ENCODE measurements at regions not wholly inside any gene's neighbourhood (a gene's known extent, or its start where the extent isn't known, plus 50 kb on each side); places are given as distances from the start of the nearest gene placed in this dataset.

DNA sequence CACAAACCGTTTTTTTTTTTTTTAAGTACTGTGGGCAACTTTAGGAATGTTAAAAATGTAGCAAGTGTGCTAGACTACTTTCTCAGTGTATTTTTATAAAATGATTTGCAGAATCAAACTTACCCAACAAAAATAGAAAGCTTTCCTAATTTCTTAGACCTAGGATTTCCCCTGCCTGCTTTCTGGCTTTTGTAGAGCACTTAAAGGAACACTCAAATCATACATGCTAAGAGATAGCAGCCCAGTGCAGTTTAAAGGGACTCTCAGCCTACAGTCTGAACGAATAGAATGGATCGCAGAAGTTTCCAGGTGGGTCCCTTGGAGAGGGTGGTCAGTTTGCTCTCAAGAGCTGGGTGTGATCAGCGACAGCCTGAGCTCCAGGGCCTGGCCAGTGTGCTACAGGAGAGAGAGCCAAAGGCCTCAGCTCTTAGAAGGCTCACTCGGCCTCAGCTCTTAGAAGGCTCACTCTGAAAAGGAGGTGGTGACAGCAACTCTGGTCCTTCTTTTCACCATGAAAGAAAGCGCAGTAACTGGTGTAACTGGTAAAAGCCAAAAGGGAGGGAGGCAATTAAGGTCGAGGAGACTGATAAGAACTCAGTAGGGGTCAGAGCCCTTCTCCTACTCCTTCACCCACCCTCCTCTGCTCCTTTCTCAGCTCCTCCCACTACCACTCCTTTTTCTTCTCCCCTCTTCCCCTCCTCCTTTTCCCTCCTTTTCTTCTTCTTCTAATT, 142.4 kb downstream of the ZFP64 start:
- dilution Hi-C loops (cut with MboI; ENCODE audit: extremely low pct_ligation_motif_present, low sequenced_read_pairs), result no loop called here
- H3K27ac ChIP-seq (ENCODE audit: control insufficient read depth, insufficient read depth, low read length), result no peak overlapping the region
- H3K9me1 ChIP-seq (ENCODE audit: control insufficient read depth, extremely low read depth, insufficient read depth, low read length), result no peaks in the 10 kb centered on the region
- H3K9ac ChIP-seq (ENCODE audit: control insufficient read depth, extremely low read depth, insufficient read depth, low read length), result no peak overlapping the region
- no peaks in the 10 kb centered on the region for H3K9me3 ChIP-seq (ENCODE audit: control insufficient read depth, low read depth, low read length)
- no peak overlapping the region for H2AFZ ChIP-seq (ENCODE audit: control insufficient read depth, low read length)
- H3K79me2 ChIP-seq (ENCODE audit: control insufficient read depth, insufficient read depth, low read length), result no peaks in the 10 kb centered on the region
- no peaks in the 10 kb centered on the region for H4K20me1 ChIP-seq (ENCODE audit: control insufficient read depth, extremely low read depth, insufficient read depth, low read length)
- TF ChIP-seq, protein P1, sequence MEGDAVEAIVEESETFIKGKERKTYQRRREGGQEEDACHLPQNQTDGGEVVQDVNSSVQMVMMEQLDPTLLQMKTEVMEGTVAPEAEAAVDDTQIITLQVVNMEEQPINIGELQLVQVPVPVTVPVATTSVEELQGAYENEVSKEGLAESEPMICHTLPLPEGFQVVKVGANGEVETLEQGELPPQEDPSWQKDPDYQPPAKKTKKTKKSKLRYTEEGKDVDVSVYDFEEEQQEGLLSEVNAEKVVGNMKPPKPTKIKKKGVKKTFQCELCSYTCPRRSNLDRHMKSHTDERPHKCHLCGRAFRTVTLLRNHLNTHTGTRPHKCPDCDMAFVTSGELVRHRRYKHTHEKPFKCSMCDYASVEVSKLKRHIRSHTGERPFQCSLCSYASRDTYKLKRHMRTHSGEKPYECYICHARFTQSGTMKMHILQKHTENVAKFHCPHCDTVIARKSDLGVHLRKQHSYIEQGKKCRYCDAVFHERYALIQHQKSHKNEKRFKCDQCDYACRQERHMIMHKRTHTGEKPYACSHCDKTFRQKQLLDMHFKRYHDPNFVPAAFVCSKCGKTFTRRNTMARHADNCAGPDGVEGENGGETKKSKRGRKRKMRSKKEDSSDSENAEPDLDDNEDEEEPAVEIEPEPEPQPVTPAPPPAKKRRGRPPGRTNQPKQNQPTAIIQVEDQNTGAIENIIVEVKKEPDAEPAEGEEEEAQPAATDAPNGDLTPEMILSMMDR (optimal IDR thresholded peaks at IDR 0.05 in 1 of 3, IDR thresholded peaks at IDR 0.05 in 1 of 3, conservative IDR thresholded peaks at IDR 0.05 in 1 of 3; ENCODE audit: extremely low read depth in 1 of 3, insufficient read depth in 2 of 3, low read length in 3 of 3), result no peak
- no peak for TF ChIP-seq EZH2 (IDR thresholded peaks at IDR 0.05; ENCODE audit: low read length)
- H3K36me3 ChIP-seq (ENCODE audit: control insufficient read depth in 2 of 2, extremely low read depth in 1 of 2, insufficient read depth in 2 of 2, low read length in 2 of 2), result no peaks in the 10 kb centered on the region
- no peak for FAIRE-seq
- H3K27me3 ChIP-seq (ENCODE audit: control insufficient read depth, extremely low read depth, insufficient read depth, low read length), result no peaks in the 10 kb centered on the region
- H3K4me2 ChIP-seq (ENCODE audit: control insufficient read depth, extremely low read depth, insufficient read depth, low read depth, low read length), result no peak overlapping the region
- no peak overlapping the region for H3K4me3 ChIP-seq (ENCODE audit: control insufficient read depth in 2 of 3, extremely low read depth in 1 of 3, insufficient read depth in 2 of 3, low read depth in 1 of 3, low read length in 3 of 3)
- no peaks in the 10 kb centered on the region for H3K4me1 ChIP-seq (ENCODE audit: control insufficient read depth, extremely low read depth, insufficient read depth, low read length)
- DNase-seq (ENCODE audit: low read depth, low spot score), result no peak

DNA sequence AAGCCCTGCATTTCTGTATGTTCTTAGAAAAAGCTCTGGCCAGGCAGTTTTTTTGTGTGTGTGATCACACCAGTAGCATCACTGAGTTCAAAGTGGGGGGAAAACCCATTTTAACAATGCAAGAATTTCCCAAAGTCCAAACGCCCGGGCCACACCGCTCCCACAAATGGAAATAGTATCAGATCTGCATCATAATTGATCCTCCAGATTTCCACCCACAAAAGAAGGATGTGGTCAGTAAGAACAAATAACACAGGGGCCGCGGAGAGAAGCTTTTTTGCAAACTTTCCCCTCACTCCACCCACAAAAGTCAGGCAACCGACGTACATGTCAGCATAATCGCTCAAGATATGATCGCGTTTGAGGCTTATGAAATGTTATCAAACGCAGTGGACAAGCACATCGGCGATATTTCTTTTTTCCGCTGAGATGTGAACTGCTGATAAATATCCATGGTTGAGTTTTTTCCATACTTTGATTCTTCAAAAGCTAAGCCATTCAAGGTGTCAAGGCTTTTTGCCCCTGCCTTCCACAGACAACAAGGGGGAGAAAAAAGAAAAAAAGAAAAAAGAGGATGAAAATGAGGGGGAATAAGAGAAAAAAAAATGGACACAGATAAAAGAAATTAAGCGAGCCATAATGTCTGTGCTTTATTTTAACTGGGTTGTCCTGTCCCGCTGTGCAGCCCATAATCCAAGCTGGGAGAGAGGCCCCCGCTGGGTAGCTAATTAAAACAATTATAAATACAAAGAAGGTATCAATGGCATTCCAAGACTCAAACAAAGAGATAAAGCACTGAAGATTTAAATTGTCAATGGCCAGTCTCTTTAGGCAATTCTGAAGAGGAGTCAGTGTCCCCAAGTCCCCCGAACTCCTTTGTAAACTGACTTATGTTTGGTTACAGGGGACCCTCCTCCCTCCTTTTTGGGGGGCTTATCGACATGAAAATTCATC, 143.5 kb downstream of the ZFP64 start:
- Histone ChIP-seq H2AFZ (ENCODE audit: control insufficient read depth, low read length) (no peak overlapping the region), H3K79me2 (ENCODE audit: control insufficient read depth, insufficient read depth, low read length) (no peaks in the 10 kb centered on the region), H3K4me1 (ENCODE audit: control insufficient read depth, extremely low read depth, insufficient read depth, low read length) (no peaks in the 10 kb centered on the region), H4K20me1 (ENCODE audit: control insufficient read depth, extremely low read depth, insufficient read depth, low read length) (no peaks in the 10 kb centered on the region), H3K9ac (ENCODE audit: control insufficient read depth, extremely low read depth, insufficient read depth, low read length) (no peak overlapping the region), H3K36me3 (ENCODE audit: control insufficient read depth in 2 of 2, extremely low read depth in 1 of 2, insufficient read depth in 2 of 2, low read length in 2 of 2) (no peaks in the 10 kb centered on the region), H3K27ac (ENCODE audit: control insufficient read depth, insufficient read depth, low read length) (no peak overlapping the region), H3K9me3 (ENCODE audit: control insufficient read depth, low read depth, low read length) (no peaks in the 10 kb centered on the region), H3K9me1 (ENCODE audit: control insufficient read depth, extremely low read depth, insufficient read depth, low read length) (no peaks in the 10 kb centered on the region), H3K4me2 (ENCODE audit: control insufficient read depth, extremely low read depth, insufficient read depth, low read depth, low read length) (no peak overlapping the region), H3K4me3 (ENCODE audit: control insufficient read depth in 2 of 3, extremely low read depth in 1 of 3, insufficient read depth in 2 of 3, low read depth in 1 of 3, low read length in 3 of 3) (no peak overlapping the region), H3K27me3 (ENCODE audit: control insufficient read depth, extremely low read depth, insufficient read depth, low read length) (no peaks in the 10 kb centered on the region)
- FAIRE-seq (no peak), DNase-seq (ENCODE audit: low read depth, low spot score) (no peak)
- dilution Hi-C loops (cut with MboI; ENCODE audit: extremely low pct_ligation_motif_present, low sequenced_read_pairs), result no loop called here
- no peak for TF ChIP-seq EZH2 (IDR thresholded peaks at IDR 0.05; ENCODE audit: low read length)
- TF ChIP-seq, protein P1 (optimal IDR thresholded peaks at IDR 0.05 in 1 of 3, IDR thresholded peaks at IDR 0.05 in 1 of 3, conservative IDR thresholded peaks at IDR 0.05 in 1 of 3; ENCODE audit: extremely low read depth in 1 of 3, insufficient read depth in 2 of 3, low read length in 3 of 3), result no peak
